CD4-positive, alpha-beta T cell treated with Interleukin-15 for 1 hour (primary cell): ENCODE measurements at regions not wholly inside any gene's neighbourhood (a gene's known extent, or its start where the extent isn't known, plus 50 kb on each side); places are given as distances from the start of the nearest gene placed in this dataset.
A peak's percentile ranks its signal among the peaks of the same experiment; 100 is the strongest.

ENCODE experiments used
- DNase-seq: peaks from one replicate; pipeline ENCODE4 v3.0.0-alpha.2; 2020

DNA sequence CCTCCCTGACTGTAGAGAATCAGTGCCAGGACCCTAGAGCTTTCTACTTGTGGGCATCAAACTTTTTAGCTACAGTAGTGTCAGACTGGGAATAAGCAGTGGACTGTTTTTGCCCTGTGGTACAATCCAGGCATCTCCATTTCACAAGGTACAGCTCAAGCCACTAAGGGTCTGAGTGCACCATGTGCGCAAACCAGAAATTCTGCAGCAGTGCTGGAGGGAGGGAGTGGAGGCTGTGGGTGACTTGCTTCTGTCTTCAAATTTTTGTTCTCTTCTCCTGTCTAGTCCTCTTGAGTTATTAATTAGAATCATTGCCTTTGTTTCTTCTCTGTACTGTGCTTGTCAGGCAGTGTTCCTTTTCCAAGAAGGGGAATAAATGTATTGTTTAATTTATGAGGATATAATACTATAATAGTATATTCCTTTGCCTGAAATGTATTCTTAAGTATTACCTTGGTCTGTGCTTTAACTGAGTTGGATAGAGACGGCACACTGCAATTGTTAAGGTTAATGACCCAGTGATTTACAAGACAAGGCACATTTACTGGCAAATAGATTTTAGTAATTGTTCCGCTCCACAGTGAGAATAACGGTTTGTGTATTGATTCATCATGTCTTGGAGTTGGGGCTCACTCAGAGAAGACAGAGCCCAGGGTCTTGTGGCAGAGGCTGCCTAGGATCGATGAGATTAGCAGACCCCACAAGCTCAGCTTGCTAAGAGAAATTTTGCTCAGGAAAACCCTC is 390.6 kb upstream of the CFAP20DC start:
- no peak for DNase-seq

GRCh38 chr3:59438492-59438891 is 388.7 kb upstream of the CFAP20DC start:
- no peak for DNase-seq

- no peak for DNase-seq
Measured at GRCh38 chr3:59436164-59436958, 386.5 kb upstream of the CFAP20DC start.

GRCh38 chr3:59433546-59433945 is 383.7 kb upstream of the CFAP20DC start:
- no peak for DNase-seq

GRCh38 chr3:59432665-59433064 is 382.8 kb upstream of the CFAP20DC start:
- DNase-seq = no peak

DNA sequence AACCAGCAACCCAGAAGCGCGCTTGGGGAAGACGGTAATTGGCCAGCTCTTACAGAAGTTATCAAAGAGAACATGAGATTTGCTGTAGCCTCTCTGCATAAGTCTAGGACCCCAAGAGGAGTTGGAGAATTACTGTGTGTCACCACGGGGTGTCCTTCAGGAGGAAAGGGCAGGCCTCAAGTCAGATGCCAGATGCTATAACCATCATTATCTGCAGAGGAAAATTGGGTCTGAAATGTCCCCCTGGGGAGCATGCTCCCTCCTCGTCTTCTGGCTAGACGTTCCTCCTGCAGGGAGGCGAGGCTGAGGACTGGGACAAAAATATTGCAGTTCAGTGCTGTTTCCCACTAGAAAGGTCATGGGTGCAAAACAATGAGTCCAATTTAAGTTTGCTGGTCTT is 380.5 kb upstream of the CFAP20DC start:
- no peak for DNase-seq

- DNase-seq = no peak
Measured at GRCh38 chr3:59429198-59429597, 379.4 kb upstream of the CFAP20DC start.

GRCh38 chr3:59426821-59427565 is 377.2 kb upstream of the CFAP20DC start:
- DNase-seq = no peak

DNA sequence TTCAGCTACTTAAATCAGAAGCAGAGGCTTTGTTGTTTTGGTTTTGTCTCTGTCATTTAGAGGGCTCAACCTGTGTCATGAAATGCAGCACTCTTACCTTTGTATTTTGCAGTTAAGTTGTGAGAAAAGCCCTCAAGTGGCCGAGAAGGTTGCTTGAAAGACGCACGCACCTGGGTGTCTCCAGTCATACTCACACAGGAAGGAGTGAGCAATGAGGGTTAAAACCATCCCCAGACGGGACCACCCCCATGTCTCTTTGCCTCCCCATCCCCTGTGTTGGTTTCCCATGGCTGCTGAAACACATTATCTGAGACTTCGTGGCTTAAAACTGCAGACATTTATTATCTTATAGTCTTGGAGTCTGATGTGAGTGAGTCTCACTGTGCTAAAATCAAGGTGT is 376.1 kb upstream of the CFAP20DC start:
- peak; percentile 26 for DNase-seq

DNA sequence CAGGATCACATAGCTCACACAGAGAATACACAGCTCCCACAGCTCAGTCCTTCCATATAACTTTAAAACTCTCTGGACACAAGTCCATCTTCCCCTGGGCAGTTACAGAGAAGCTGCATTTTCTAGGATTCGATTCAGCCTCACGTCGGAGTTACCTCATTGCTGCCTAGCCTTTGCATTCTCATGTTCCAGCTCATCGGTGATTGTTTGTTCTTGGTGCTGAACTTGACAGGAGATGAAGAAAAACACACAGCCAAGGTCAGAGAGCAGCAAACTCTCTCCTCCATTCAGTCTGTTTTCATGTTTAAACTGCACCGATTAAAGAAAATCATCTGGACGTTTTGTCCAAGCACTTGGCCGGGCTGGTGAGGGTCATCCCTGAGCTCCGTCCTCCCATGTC is 375.5 kb upstream of the CFAP20DC start:
- no peak for DNase-seq

DNA sequence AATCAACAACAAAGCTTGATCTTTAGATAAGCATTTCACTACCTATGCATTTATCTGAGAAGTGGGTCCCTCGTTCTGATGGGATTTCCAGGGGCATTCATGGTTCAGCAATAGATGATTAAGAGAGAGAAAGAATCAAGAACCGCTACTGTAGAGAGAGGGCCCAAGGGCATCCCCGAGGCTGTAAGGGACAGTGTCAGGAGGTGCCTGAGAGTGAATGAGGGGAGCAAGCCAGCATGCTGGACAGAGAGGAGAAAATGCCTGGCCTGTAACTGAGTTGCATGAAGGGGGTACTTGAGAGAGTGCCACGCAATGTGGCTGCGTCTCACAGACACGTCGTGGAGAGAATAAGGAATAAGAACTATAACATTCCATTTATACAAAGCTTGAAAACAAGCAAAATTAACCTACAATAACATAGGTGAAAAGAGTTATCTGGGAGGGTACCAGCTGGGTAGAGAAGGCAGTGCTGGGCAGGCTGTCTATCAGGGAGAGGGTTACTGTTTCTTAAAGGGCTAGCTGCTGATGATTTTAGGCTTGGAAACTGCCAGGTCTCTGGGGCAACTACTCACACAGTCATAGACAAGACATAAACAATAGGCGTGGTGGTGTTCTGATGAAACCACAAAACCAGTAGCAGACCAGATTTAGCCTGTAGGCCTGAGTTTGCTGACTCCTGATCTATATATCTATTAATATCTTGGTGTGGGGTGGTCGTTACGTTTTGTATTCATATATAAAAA is 374.6 kb upstream of the CFAP20DC start:
- DNase-seq = peak; percentile 50

DNA sequence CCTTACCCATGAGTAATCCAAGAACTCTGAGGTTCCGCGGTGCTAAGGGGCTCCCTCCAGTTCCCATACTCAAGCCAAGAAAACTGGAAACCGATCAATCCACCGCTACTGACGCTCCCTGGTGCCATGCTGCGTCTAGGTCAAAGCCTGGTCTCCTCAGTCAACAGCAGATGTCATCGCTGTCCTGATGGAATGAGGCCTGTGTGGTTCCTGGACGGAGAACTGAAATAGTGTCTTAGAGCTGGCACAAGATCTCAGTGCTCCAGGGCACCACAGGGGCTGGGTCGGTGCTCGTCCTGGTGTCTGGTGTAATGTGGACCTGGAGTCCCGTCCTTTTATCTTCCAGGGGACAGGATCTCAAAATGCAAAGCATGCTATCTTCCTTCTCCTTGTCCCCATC is 373.9 kb upstream of the CFAP20DC start:
- DNase-seq = no peak

DNA sequence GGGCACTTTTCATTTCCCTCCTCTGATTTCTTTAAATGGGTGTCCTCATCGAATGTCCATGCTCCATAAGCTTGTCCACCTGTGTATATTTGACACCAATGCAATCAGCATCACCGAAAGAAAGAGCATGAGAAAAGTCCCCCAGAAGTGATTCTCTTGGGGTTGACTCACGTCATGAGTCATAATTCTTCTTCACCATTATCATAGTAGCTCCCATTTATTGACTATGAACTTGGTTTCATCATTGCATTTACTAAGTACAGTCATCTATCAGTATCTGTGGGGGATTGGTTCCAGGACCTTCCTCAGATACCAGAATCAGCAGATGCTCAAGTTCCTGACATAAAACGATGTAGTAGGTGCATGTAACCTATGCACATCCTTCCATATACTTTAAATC is 372.5 kb upstream of the CFAP20DC start:
- no peak for DNase-seq

GRCh38 chr3:59418836-59419235 is 369.0 kb upstream of the CFAP20DC start:
- DNase-seq = no peak

DNA sequence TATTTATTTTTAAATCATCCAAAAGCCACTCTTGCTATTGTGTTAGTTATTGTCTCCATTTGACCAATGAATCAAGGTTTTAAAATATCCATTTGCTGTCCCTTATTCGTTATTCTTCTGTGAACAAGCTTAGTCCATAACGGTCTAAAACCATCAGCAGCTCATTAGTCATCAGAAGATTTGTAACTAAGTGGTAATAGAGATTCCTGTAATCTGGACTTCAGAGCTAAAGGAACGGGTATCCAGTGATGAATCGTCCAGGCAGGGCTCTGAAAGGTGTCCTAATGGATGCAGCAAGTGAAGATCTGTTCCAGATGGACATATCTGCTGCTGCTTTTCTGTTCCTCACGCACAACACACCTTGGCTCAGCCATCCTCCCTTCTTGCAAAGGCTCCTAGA is 362.7 kb upstream of the CFAP20DC start:
- no peak for DNase-seq

DNA sequence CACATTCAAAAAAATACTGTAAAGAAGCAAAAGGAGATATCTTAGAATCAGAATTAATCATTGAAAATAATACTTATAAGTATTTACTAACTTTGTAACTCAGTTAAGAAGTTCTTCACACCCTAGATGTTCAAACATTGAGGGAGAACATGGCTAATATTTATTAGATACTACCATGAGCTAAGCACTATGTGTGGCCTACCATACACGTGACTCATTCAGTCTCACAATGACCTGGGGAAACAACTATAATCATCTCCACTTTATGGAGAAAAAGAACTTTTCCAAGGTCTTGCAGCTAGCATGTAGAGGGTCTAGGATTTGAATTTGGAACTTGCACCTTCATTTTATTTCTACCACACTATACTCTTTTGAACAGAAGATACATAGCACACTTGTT is 361.9 kb upstream of the CFAP20DC start:
- DNase-seq = no peak

DNA sequence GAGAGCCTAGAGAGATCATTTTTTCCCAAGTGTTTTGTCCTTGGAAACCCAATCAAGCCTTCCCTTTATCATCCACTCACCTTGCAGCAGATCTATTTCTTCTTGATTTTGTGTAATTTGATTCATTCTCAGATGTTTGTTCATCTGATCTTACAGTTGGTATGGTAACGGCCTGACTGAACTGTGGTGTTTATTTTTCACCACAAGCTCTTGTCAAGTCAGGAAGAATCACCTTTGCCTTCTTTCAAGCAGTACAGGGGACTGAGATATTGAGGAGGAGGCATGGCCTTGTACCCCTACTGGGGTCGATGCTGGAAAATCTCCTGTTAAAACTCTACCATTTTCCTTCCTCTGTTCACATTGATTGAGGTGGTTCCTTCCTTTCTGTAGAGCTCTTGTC is 361.4 kb upstream of the CFAP20DC start:
- no peak for DNase-seq

GRCh38 chr3:59408047-59408624 is 358.3 kb upstream of the CFAP20DC start:
- DNase-seq = no peak

DNA sequence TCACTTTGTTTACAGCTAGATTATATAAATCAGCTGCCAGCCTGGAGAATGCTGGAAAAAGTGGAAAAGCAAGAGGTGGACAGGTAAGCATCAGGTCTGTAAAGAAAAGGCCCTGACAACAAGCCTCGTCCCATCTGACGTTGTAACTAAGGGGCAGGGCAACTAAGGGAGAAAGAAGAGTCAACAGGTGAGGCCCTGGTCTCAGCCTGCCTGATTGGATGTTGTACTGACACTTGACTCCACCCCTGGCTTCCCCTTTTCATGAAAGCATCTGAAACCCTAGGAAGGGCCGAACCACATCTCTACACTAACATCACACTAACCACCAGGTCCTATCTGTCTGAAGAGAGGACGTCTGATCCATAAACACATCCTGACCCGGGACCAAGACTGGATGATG is 357.6 kb upstream of the CFAP20DC start:
- no peak for DNase-seq

- DNase-seq = no peak
Measured at GRCh38 chr3:59406943-59407342, 357.1 kb upstream of the CFAP20DC start.

DNA sequence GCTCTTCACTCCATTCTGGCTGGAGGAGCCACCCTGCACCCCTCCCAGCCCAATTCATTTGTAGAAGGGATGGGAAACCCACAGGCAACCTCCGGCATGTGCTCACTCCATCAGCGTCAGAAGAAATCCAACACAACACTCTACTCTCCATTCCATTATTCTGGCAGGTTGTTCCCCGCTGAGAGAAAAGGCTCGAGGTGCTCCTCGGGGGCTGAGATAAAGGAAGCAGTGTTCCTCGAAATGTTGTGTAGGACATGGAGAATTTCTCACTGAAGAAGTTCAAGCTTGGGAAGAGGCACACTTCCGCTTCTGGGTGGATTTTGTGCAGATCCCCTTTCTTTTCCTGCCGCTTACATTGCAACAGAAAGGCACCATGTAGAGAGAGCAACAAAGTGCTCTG is 355.0 kb upstream of the CFAP20DC start:
- no peak for DNase-seq

GRCh38 chr3:59404064-59404463 is 354.2 kb upstream of the CFAP20DC start:
- no peak for DNase-seq

DNA sequence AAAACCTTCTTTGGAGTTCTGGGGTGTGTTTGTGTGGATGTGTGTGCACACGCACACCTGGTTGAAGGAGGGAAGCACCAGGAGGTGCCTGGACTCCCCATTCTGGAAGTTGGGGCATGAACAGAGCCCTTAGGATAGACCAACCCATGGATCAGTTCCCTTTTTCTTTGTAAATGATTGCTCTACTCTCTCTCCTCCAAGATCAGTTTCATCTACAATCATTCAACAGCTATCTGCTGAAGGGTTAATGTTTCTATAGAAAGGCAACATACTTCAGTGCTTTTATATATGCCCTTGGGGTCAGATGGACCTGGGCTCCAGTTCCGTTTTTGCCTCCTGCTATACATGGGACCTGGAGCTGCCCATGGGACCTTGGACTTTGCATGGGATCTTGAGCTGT is 352.1 kb upstream of the CFAP20DC start:
- no peak for DNase-seq
